ENCODE measurements at regions not wholly inside any gene's neighbourhood (a gene's known extent, or its start where the extent isn't known, plus 50 kb on each side); places are given as distances from the start of the nearest gene placed in this dataset.
"Not testable (repeated sequence)": the region's sequence is repeated elsewhere in the genome, so short reads cannot be mapped to it uniquely, and the experiment has no call there.

DNA sequence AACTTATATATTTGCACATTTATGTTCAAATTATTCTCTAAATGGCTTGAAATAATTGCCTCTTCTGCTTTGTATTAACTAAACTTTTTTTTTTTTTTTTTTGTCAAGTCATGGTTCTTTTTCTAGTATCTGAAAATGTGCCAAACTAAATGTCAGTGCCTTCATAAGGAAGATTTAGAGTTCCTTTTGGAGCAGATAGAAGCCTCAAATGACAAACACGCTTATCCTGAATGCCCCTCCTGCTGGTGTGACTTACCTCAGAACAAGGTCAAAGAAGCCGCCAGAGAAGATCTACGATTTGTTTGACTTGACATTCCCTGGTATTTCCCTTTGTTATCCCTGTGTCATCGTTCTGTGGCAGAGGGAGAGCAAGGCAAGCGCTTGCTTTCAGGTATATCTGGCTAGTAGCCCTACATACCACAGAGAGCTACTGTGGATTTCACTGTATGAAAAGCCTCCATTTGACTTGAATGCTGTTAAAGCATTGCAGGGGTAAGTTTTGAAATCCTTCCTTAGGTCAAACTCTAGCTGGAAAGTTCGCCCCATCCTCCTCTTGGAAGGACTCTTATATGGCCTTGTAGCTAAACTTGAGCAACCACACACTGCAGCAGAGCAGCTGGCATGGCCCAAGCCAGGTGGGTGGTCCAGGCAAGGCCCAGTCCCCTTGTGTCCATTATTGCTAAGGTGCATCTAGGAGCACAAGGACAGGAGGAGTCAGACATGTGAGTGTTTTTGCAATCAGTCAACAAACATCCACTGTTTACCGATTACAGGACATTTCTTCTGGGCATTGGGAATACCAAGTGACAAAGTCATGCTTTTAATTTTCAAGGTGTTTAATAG, 285.4 kb upstream of the USP25 start:
- peak overlapping the region; percentile 6 for H3K4me3 ChIP-seq (ENCODE audit: low read depth, low read length)
- no peaks in the 10 kb centered on the region for H3K36me3 ChIP-seq (ENCODE audit: control insufficient read depth, insufficient read depth, low read length)
- H3K27me3 ChIP-seq (ENCODE audit: control insufficient read depth, insufficient read depth, low read length): no peaks in the 10 kb centered on the region
- H3K4me1 ChIP-seq (ENCODE audit: control insufficient read depth, insufficient read depth, low read length): peaks cover 24% of the 10 kb centered on the region
- no peak overlapping the region for H3K9ac ChIP-seq (ENCODE audit: low read depth, low read length)
- H3K9me3 ChIP-seq (ENCODE audit: control insufficient read depth, insufficient read depth, low read length): no peaks in the 10 kb centered on the region

DNA sequence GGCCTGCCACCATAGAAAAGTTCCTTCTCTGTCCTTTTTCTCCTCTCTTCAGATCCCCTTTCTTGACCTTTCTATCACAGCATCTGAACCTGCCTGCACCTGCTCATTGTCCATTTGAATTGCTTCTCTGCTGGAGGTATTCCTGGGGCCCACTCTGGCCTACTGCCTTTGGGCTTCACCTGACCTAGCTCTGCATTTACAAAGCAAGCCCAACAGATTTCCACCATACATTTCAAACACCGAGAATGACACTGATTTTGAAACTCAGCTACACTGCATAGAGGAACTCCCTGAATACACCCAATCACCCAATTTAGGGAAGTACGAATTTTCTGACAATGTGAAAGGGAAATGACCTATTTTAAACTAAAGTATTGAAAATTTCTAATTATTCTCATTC, 284.5 kb upstream of the USP25 start:
- Histone ChIP-seq H3K9ac (ENCODE audit: low read depth, low read length) (no peak overlapping the region), H3K4me1 (ENCODE audit: control insufficient read depth, insufficient read depth, low read length) (peaks cover 24% of the 10 kb centered on the region), H3K4me3 (ENCODE audit: low read depth, low read length) (no peak overlapping the region)

DNA sequence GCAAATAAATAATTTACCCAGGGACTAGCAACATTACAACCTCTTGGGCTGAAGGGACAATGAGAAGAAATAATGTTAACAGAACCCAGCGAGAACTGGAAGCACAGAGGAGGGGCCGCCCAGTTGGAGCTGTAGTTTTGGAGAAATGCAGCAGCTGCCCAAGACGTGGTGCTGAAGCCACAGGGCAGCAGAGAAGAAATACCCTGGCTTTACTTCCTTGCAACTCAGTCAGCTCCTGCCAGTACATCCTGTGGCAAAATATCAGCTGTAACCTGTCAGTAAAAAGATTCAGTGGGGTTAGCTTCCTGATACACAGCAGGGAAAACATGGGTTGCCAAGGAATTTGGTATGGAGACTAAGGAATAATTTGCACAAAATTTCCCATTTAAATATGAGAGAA, 283.6 kb upstream of the USP25 start:
- Histone ChIP-seq H3K4me3 (ENCODE audit: low read depth, low read length) (no peak overlapping the region), H3K36me3 (ENCODE audit: control insufficient read depth, insufficient read depth, low read length) (no peaks in the 10 kb centered on the region), H3K9ac (ENCODE audit: low read depth, low read length) (no peak overlapping the region)

More for the DNA sequence above, 284.5 kb upstream of the USP25 start:
- Histone ChIP-seq H3K9me3 (ENCODE audit: control insufficient read depth, insufficient read depth, low read length) (no peaks in the 10 kb centered on the region), H3K36me3 (ENCODE audit: control insufficient read depth, insufficient read depth, low read length) (no peaks in the 10 kb centered on the region), H3K27me3 (ENCODE audit: control insufficient read depth, insufficient read depth, low read length) (no peaks in the 10 kb centered on the region)

DNA sequence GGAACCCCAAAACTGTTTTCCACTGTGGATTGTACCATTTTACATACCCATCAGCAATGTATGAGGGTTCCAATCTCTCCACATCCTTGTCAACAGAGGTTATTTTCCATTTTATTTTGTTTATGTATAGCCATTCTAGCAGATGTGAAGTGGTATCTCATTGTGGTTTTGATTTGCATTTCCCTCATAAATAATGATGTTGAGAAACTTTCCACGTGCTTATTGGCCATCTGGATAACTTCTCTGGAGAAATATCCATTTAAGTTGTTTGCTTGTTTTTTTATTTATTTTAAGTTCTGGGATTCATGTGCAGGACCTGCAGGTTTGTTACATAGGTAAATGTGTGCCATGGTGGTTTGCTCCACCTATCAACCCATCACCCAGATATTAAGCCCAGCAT, 280.2 kb upstream of the USP25 start:
- H3K9ac ChIP-seq (ENCODE audit: low read depth, low read length): no peak overlapping the region
- H3K9me3 ChIP-seq (ENCODE audit: control insufficient read depth, insufficient read depth, low read length): no peaks in the 10 kb centered on the region
- peaks cover 9% of the 10 kb centered on the region for H3K4me1 ChIP-seq (ENCODE audit: control insufficient read depth, insufficient read depth, low read length)
- no peak overlapping the region for H3K4me3 ChIP-seq (ENCODE audit: low read depth, low read length)
- no peaks in the 10 kb centered on the region for H3K36me3 ChIP-seq (ENCODE audit: control insufficient read depth, insufficient read depth, low read length)
- H3K27me3 ChIP-seq (ENCODE audit: control insufficient read depth, insufficient read depth, low read length): no peaks in the 10 kb centered on the region

More for the DNA sequence above, 283.6 kb upstream of the USP25 start:
- Histone ChIP-seq H3K4me1 (ENCODE audit: control insufficient read depth, insufficient read depth, low read length) (peaks cover 19% of the 10 kb centered on the region), H3K9me3 (ENCODE audit: control insufficient read depth, insufficient read depth, low read length) (no peaks in the 10 kb centered on the region), H3K27me3 (ENCODE audit: control insufficient read depth, insufficient read depth, low read length) (no peaks in the 10 kb centered on the region)

DNA sequence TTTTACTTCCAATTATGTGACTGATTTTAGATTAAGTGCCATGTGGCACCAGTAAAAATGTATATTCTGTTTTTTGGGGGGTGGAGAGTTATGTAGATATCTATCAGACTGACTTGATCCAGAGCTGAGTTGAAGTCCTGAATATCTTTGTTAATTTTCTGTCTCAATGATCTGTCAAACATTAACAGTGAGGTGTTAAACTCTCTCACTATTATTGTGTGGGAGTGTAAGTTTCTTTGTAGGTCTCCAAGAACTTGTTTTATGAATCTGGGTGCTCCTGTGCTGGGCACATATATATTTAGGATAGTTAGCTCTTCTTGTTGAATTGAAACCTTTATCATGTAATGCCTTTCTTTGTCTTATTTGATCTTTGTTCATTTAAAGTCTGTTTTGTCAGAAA, 276.5 kb upstream of the USP25 start:
- H3K4me1 ChIP-seq (ENCODE audit: control insufficient read depth, insufficient read depth, low read length): no peaks in the 10 kb centered on the region
- H3K27me3 ChIP-seq (ENCODE audit: control insufficient read depth, insufficient read depth, low read length): no peaks in the 10 kb centered on the region
- no peaks in the 10 kb centered on the region for H3K36me3 ChIP-seq (ENCODE audit: control insufficient read depth, insufficient read depth, low read length)
- no peak overlapping the region for H3K9ac ChIP-seq (ENCODE audit: low read depth, low read length)
- no peaks in the 10 kb centered on the region for H3K9me3 ChIP-seq (ENCODE audit: control insufficient read depth, insufficient read depth, low read length)
- no peak overlapping the region for H3K4me3 ChIP-seq (ENCODE audit: low read depth, low read length)

DNA sequence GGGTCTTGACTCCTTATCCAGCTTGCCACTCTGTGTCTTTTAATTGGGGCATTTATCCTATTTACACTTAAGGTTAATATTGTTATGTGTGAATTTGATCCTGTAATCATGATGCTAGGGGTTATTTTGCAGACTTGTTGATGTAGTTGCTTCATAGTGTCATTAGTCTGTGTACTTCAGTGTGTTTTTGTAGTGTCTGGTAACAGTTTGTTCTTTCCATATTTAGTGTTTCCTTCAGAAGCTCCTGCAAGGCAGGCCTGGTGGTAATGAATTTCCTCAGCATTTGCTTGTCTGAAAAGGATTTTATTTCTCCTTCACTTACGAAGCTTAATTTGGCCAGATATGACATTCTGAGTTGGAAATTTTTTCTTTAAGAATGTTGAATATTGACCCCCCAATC, 276.0 kb upstream of the USP25 start:
- H3K36me3 ChIP-seq (ENCODE audit: control insufficient read depth, insufficient read depth, low read length); H3K9me3 ChIP-seq (ENCODE audit: control insufficient read depth, insufficient read depth, low read length); H3K4me3 ChIP-seq (ENCODE audit: low read depth, low read length); H3K9ac ChIP-seq (ENCODE audit: low read depth, low read length); H3K4me1 ChIP-seq (ENCODE audit: control insufficient read depth, insufficient read depth, low read length); H3K27me3 ChIP-seq (ENCODE audit: control insufficient read depth, insufficient read depth, low read length): not testable (repeated sequence)

DNA sequence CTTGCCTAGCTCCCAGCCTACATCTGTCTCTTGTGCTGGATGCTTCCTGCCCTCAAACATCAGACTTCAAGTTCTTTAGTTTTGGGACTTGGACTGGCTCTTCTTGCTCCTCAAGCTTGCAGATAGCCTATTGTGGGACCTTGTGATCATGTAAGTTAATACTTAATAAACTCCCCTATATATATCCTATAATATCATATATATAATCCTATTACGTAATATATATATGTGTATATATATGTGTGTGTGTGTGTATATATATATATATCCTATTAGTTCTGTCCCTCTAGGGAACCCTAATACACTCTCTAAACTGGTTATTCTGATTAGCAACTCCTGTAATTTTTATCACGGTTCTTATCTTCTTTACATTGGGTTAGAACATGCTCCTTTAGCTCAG, 274.9 kb upstream of the USP25 start:
- H3K9ac ChIP-seq (ENCODE audit: low read depth, low read length); H3K27me3 ChIP-seq (ENCODE audit: control insufficient read depth, insufficient read depth, low read length); H3K4me3 ChIP-seq (ENCODE audit: low read depth, low read length); H3K36me3 ChIP-seq (ENCODE audit: control insufficient read depth, insufficient read depth, low read length); H3K4me1 ChIP-seq (ENCODE audit: control insufficient read depth, insufficient read depth, low read length); H3K9me3 ChIP-seq (ENCODE audit: control insufficient read depth, insufficient read depth, low read length): not testable (repeated sequence)

DNA sequence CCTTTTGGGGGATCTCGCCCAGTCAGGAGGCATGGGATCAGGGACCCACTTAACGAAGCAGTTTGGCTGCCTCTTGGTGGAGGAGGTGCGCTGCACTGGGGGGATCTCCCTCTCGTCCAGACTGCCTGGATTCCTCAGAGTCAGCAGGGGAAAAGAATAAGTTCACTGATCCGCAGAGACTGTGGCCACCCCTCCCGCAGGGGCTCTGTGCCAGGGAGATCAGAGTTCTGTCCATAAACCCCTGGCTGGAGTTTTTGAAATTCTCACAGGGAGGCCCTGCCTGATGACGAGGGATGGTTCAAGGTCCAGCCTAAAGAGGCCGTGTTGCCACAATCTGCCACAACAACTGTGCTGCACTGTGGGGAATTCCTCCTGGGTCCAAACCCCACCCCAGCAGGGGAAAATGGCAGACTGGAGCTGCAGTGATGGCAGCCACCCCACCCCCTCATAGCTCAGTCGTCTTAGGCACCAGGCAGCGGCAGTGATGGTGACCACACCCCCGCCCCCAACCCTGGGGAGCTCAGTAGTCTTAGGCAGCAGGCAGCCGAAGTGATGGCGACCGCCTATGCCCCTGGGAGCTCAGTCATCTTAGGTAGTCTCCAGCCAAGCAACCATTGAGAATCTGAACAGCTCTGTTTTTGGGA, 273.8 kb upstream of the USP25 start:
- no peaks in the 10 kb centered on the region for H3K4me1 ChIP-seq (ENCODE audit: control insufficient read depth, insufficient read depth, low read length)
- H3K36me3 ChIP-seq (ENCODE audit: control insufficient read depth, insufficient read depth, low read length): no peaks in the 10 kb centered on the region
- H3K9ac ChIP-seq (ENCODE audit: low read depth, low read length): no peak overlapping the region
- no peak overlapping the region for H3K4me3 ChIP-seq (ENCODE audit: low read depth, low read length)
- no peaks in the 10 kb centered on the region for H3K27me3 ChIP-seq (ENCODE audit: control insufficient read depth, insufficient read depth, low read length)
- H3K9me3 ChIP-seq (ENCODE audit: control insufficient read depth, insufficient read depth, low read length): no peaks in the 10 kb centered on the region

DNA sequence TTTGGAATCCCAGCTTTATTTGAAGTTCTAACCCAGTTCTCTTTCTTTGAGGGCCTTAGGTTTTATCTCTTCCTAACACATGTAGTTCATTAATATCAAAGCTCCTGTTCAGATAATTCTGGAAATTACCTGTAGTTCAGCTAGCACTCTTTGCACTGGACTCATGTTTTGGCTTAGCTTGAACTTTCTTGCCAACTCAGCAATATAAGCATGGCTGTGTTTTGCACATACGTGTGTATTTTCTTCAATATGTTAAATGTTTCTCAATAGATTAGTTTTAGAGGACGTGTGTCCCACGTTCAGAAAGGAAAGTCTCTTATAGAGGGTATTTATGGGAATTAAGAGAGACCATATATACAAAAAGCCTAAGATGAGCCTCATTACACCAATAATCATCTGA, 271.8 kb upstream of the USP25 start:
- no peak overlapping the region for H3K9ac ChIP-seq (ENCODE audit: low read depth, low read length)
- H3K4me3 ChIP-seq (ENCODE audit: low read depth, low read length): no peak overlapping the region
- H3K36me3 ChIP-seq (ENCODE audit: control insufficient read depth, insufficient read depth, low read length): no peaks in the 10 kb centered on the region
- no peaks in the 10 kb centered on the region for H3K27me3 ChIP-seq (ENCODE audit: control insufficient read depth, insufficient read depth, low read length)
- no peaks in the 10 kb centered on the region for H3K4me1 ChIP-seq (ENCODE audit: control insufficient read depth, insufficient read depth, low read length)
- H3K9me3 ChIP-seq (ENCODE audit: control insufficient read depth, insufficient read depth, low read length): no peaks in the 10 kb centered on the region

DNA sequence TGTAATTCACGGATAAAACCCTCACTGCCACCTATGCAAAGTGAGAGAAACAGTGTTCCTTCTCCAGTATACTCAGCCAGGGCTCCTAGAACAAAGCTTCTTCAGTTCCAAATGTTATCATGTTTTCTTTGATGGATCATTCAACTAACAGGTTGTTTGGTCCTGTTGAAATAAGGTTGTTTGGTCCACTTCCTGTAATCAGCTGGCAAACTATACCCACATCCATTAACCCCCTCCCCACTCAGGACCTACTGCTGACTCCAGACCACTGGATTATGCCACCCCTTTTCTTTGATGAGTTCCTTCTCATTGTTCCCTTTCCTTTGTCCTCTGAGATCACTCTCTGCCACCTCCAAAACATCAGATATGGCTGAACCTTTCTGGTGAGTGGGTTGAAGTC, 267.7 kb upstream of the USP25 start:
- H3K9me3 ChIP-seq (ENCODE audit: control insufficient read depth, insufficient read depth, low read length): no peaks in the 10 kb centered on the region
- H3K9ac ChIP-seq (ENCODE audit: low read depth, low read length): no peak overlapping the region
- H3K36me3 ChIP-seq (ENCODE audit: control insufficient read depth, insufficient read depth, low read length): no peaks in the 10 kb centered on the region
- no peak overlapping the region for H3K4me3 ChIP-seq (ENCODE audit: low read depth, low read length)
- H3K27me3 ChIP-seq (ENCODE audit: control insufficient read depth, insufficient read depth, low read length): no peaks in the 10 kb centered on the region
- no peaks in the 10 kb centered on the region for H3K4me1 ChIP-seq (ENCODE audit: control insufficient read depth, insufficient read depth, low read length)

DNA sequence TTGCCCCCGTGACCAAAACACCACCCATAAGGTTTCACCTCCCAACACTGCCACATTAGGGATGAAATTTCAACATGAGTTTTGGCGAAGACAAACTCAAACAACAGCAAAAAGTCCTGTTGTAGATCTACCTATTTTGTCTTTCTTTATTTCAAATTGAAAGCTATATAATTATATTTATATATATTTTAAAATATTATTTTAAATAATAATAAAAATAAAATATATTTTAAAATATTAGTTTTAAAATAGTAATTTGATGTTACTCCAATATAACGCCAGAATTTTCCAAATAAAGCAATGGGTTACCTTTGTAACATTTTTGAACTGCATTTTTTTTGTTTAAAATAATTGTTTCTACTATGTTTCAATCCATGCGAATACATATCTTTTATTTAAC, 263.5 kb upstream of the USP25 start:
- no peaks in the 10 kb centered on the region for H3K9me3 ChIP-seq (ENCODE audit: control insufficient read depth, insufficient read depth, low read length)
- no peaks in the 10 kb centered on the region for H3K36me3 ChIP-seq (ENCODE audit: control insufficient read depth, insufficient read depth, low read length)
- no peaks in the 10 kb centered on the region for H3K4me1 ChIP-seq (ENCODE audit: control insufficient read depth, insufficient read depth, low read length)

DNA sequence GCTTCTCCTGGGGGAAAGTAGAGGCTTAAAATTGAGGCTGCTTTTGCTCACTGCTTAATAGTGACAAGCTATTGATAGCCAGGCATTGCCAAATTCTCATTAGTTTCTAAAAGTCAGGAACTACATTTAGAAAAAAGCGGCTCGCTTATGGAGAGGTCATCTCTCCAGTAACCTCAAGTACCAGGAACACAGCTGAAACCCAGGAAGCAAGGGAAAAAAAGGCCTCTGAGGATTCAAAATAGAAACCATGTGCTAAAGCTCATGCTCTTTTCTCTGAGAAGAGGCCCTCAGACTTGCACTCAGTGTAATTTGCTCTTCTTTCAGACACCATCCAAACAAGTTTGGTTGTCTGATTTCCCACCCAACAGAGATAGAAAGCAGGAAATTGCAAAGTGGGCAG, 261.4 kb upstream of the USP25 start:
- Histone ChIP-seq H3K9ac (ENCODE audit: low read depth, low read length) (no peak overlapping the region), H3K9me3 (ENCODE audit: control insufficient read depth, insufficient read depth, low read length) (no peaks in the 10 kb centered on the region), H3K4me3 (ENCODE audit: low read depth, low read length) (no peak overlapping the region), H3K36me3 (ENCODE audit: control insufficient read depth, insufficient read depth, low read length) (no peaks in the 10 kb centered on the region), H3K27me3 (ENCODE audit: control insufficient read depth, insufficient read depth, low read length) (no peaks in the 10 kb centered on the region), H3K4me1 (ENCODE audit: control insufficient read depth, insufficient read depth, low read length) (no peaks in the 10 kb centered on the region)

More for the DNA sequence above, 263.5 kb upstream of the USP25 start:
- Histone ChIP-seq H3K27me3 (ENCODE audit: control insufficient read depth, insufficient read depth, low read length) (no peaks in the 10 kb centered on the region), H3K9ac (ENCODE audit: low read depth, low read length) (no peak overlapping the region), H3K4me3 (ENCODE audit: low read depth, low read length) (no peak overlapping the region)
